CD4-positive, alpha-beta T cell treated with Interleukin-12 subunit alpha and Interleukin-12 subunit beta, for 1 hour (primary cell): ENCODE measurements at regions not wholly inside any gene's neighbourhood (a gene's known extent, or its start where the extent isn't known, plus 50 kb on each side); places are given as distances from the start of the nearest gene placed in this dataset.
A peak's percentile ranks its signal among the peaks of the same experiment; 100 is the strongest.

ENCODE experiments used
- DNase-seq: peaks from one replicate; pipeline ENCODE4 v3.0.0-alpha.2; 2020

- no peak for DNase-seq
Observed at GRCh38 chr3:144235489-144235888, 263.9 kb downstream of the DIPK2A start.

- no peak for DNase-seq
Observed at GRCh38 chr3:144237351-144237750, 265.7 kb downstream of the DIPK2A start.

- DNase-seq = no peak
Observed at GRCh38 chr3:144241404-144241803, 269.8 kb downstream of the DIPK2A start.

GRCh38 chr3:144242747-144243146, 271.1 kb downstream of the DIPK2A start:
- DNase-seq = no peak

DNA sequence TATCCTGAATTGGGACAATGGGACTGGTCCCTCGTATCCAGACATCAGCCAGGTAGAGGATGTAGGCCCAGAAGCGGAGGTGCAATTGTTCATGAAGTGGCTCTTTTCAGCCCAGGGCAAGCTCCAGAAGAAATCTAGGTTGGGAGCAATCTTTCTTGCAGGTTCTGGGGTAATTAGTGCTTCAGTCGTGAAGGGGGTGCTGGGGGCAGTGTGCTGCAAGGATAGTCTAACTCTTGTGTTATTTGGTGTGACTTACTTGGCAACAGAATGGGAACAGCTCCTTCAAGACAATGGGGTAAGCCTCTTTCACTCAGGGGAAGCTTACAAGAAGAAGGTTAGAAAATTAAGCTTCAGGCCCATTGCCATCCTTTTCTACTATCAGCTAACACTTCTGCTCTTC, 273.0 kb downstream of the DIPK2A start:
- DNase-seq = no peak

- no peak for DNase-seq
Observed at GRCh38 chr3:144252896-144253295, 281.3 kb downstream of the DIPK2A start.

DNA sequence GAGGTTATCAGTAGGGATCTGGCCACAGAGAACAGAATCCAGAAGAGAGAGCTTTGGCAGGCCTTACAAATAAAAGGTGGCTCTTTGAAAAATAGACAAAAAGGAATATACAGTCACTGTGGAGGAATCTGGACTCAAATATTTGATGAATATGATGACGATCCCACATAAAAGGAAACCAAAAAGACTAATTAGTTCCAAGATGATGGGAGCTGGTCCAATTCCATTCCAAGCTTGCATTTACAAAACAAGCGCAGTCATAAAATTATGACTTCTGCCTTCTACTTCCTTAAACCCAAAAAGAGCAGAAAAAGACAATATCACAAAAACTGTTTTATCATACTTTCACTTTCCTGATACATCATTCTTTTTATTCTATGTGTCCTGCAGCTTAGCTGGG, 285.8 kb downstream of the DIPK2A start:
- DNase-seq = no peak

- no peak for DNase-seq
Observed at GRCh38 chr3:144259267-144259666, 287.6 kb downstream of the DIPK2A start.

DNA sequence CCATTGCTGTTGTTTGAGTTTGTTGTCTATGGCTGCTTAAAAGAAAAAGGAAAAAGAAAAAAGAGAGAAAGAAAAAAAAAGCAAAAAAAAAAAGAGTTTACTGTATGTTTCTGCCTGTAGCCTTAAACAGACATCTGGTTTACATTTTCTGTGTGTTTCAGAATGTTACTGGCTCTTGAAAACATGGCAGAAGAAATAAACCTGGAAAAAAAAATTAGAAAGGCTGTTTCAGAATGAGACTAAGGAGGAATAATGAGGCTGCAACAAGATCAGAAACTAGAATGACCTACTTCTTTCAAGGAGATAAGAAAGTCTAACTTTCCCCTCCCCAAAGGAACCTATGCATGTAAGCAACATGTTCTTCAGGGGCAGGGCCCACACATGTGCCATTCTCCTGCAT, 292.1 kb downstream of the DIPK2A start:
- no peak for DNase-seq

- DNase-seq = no peak
Observed at GRCh38 chr3:144264350-144264749, 292.7 kb downstream of the DIPK2A start.

DNA sequence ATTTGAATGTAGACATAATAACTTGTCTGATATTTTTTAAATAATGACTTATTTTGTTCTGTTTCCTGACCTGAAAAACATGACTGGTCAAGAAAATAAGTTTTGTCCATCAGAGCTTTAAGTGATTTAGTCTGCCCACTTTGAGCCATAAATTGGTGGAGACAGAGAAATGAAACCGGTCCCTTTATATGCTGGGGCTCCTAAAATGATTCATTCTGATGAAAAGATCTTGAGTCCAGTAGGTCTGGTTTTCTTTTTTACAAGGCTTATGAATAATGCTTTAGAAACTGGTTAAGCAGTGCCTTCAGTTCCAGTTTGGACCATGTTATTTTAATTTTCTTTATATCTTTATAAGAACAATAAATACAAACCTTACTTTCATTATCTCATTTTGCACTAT, 293.2 kb downstream of the DIPK2A start:
- no peak for DNase-seq

DNA sequence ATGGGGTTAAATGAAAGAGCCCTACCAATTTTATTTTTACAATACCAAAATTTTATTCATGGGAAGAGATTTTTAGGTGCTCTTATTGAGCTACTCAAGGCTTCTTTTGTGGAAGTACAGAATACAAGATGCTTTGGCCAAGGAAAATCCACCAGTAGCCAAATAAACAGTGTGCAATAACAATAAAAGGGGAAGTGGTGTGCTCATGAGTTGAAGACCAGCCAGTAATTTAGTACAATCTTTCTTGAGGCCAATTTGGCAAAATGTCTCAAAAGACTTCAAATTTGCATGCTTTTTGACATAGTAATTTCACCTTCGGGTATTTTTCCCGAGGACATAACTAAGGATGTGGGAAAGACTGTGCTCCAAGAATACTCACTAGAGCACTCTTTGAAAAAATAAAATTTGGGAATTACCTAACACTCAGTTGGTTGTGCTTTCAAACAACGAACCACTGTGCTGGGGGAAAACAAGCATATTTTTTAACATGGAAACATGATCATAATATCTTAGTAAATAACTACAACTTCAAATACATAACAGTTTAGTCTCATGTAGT, 294.0 kb downstream of the DIPK2A start:
- DNase-seq = no peak

- no peak for DNase-seq
Observed at GRCh38 chr3:144270100-144270499, 298.5 kb downstream of the DIPK2A start.

- DNase-seq = no peak
Observed at GRCh38 chr3:144272680-144273079, 301.1 kb downstream of the DIPK2A start.

DNA sequence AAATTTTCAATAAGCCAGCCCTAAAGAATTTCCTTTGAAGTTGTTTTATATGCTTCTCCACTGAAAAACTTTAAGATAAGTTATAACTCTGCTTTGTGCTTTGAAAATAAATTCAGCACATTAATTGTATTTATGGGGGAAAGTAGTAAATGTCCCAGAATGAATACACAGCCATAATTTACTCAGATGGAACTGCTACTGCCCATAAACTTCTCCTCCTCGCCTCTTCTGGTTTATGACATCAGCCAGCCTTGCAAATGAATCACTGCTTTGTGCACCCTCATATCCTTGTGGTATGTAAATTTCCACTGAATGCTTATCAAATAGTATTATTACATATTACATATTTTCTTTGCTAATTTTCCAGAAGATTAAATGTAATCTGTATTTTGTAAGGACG, 302.0 kb downstream of the DIPK2A start:
- DNase-seq = no peak

- DNase-seq = no peak
Observed at GRCh38 chr3:144275005-144275404, 303.4 kb downstream of the DIPK2A start.

- no peak for DNase-seq
Observed at GRCh38 chr3:144282313-144282712, 310.7 kb downstream of the DIPK2A start.

- DNase-seq = no peak
Observed at GRCh38 chr3:144286235-144286910, 314.8 kb downstream of the DIPK2A start.

DNA sequence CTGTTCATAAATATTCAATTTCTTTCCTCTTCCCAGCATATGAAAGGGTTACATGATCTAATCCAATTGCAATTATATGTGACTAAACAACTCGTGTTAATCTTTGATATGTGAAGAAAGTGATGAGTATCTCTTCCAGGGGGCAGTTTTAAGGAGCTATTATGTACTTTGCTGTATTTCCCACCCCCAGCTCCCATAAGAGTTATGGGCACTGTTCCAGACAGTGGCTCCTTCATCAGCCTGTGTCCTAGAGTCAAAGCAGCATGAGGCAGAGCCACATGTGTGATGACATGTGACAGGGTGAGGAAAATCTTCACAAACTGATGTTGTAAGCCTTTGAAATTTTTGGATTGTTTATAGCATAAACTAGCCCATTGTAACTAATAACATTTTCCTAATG, 315.4 kb downstream of the DIPK2A start:
- DNase-seq = no peak

GRCh38 chr3:144289057-144289456, 317.4 kb downstream of the DIPK2A start:
- no peak for DNase-seq

- DNase-seq = peak; percentile 1
Observed at GRCh38 chr3:144294659-144295538, 323.3 kb downstream of the DIPK2A start.

GRCh38 chr3:144295613-144296012, 324.0 kb downstream of the DIPK2A start:
- DNase-seq = no peak

DNA sequence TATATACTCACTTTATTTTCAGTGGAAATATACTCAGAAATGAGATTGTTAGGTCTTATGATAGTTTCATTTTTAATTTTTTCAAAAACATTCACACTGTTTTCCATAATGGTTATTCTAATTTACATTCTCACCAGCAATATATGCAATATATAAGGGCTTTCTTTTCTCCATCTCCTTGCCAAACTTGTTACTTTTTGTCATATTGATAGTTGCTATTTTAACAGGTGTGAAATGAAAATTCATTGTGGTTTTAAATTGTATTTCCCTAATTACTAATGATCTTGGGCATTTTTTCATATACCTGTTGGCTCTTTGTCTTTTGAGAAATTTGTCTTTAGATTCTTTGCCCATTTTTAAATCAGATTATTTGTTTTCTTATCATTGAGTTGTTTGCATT, 325.2 kb downstream of the DIPK2A start:
- no peak for DNase-seq

GRCh38 chr3:144301863-144302262, 330.2 kb downstream of the DIPK2A start:
- no peak for DNase-seq
